CD4-positive, alpha-beta T cell (primary cell): ENCODE measurements at regions not wholly inside any gene's neighbourhood (a gene's known extent, or its start where the extent isn't known, plus 50 kb on each side); places are given as distances from the start of the nearest gene placed in this dataset.

ENCODE experiments used
- ATAC-seq: fragments of 200-7000 bp; cut with Tn5 transposase; one replicate; pipeline ENCODE4 v1.10.0; 2022; ENCODE audit warnings: mild to moderate bottlenecking; ENCODE audit not compliant: poor library complexity
- CTCF ChIA-PET: fragments of 350-600 bp; sonication (Branson Sonifier 250); formaldehyde crosslinking; loops from one replicate; lab custom pipeline; 2021; ENCODE audit warnings: antibody characterized with exemption, inconsistent platforms; lab: Charles Lee
- POLR2A ChIA-PET: fragments of 350-600 bp; sonication (Branson Sonifier 250); formaldehyde crosslinking; loops from one replicate; lab custom pipeline; 2021; ENCODE audit warnings: antibody characterized with exemption, inconsistent platforms; lab: Charles Lee
- DNase-seq, 14 experiments: peaks; one replicate each; pipeline ENCODE4 v3.0.0-alpha.2; 2013 to 2020; ENCODE audit warnings: mixed read lengths in 2 of 14
- H3K27ac ChIP-seq, 2 donors: one replicate each; pipeline versions ENCODE4 v1.5.1 to v1.7.0; 2013; ENCODE audit warnings: low read length in 2 of 2, low read depth in 1 of 2, mild to moderate bottlenecking in 1 of 2
- H3K27me3 ChIP-seq, 2 experiments: 1 replicate in 1 of 2; 2 replicates in 1 of 2; pipeline versions ENCODE4 v1.6.1 to v1.7.0; 2013; ENCODE audit warnings: low read length in 2 of 2, control low read depth in 1 of 2, mild to moderate bottlenecking in 1 of 2, moderate library complexity in 1 of 2; ENCODE audit not compliant: insufficient read depth in 2 of 2, control insufficient read depth in 1 of 2
- H3K36me3 ChIP-seq: one replicate; pipeline ENCODE4 v1.6.1; 2013; ENCODE audit warnings: low read length, control low read depth; ENCODE audit not compliant: insufficient read depth
- H3K4me1 ChIP-seq: one replicate; pipeline ENCODE4 v1.6.1; 2013; ENCODE audit warnings: low read length, control low read depth; ENCODE audit not compliant: insufficient read depth
- H3K4me3 ChIP-seq: one replicate; pipeline ENCODE4 v1.5.1; 2013; ENCODE audit warnings: mild to moderate bottlenecking, low read length, moderate library complexity
- H3K9me3 ChIP-seq, 2 experiments: 1 replicate in 1 of 2; 2 replicates in 1 of 2; pipeline versions ENCODE4 v1.6.1 to v1.7.0; 2013; ENCODE audit warnings: low read length in 2 of 2, mild to moderate bottlenecking in 2 of 2, control low read depth in 1 of 2, moderate library complexity in 1 of 2; ENCODE audit not compliant: control insufficient read depth in 1 of 2, insufficient read depth in 1 of 2
- H3K27ac Mint-ChIP-seq: one replicate; pipeline ENCODE4 v1.8.0; 2020; ENCODE audit warnings: mixed read lengths
- H3K27me3 Mint-ChIP-seq: one replicate; pipeline ENCODE4 v1.8.0; 2021; ENCODE audit warnings: mixed read lengths
- H3K36me3 Mint-ChIP-seq: one replicate; pipeline ENCODE4 v1.8.0; 2021; ENCODE audit warnings: low read depth, mixed read lengths
- H3K4me1 Mint-ChIP-seq: one replicate; pipeline ENCODE4 v1.8.0; 2021; ENCODE audit warnings: low read depth, mixed read lengths
- H3K4me3 Mint-ChIP-seq: one replicate; pipeline ENCODE4 v1.8.0; 2020; ENCODE audit warnings: mild to moderate bottlenecking, mixed read lengths
- H3K9me3 Mint-ChIP-seq: one replicate; pipeline ENCODE4 v1.8.0; 2020; ENCODE audit warnings: mixed read lengths
- CTCF ChIP-seq: fragments of 200-600 bp; IDR thresholded peaks from one replicate; pipeline ENCODE4 v1.8.0; 2022; ENCODE audit warnings: antibody characterized with exemption, mild to moderate bottlenecking
- intact Hi-C, 2 experiments: fragments of 100-400 bp; cut with DNase I in 1 of 2; cut with micrococcal nuclease in 1 of 2; formaldehyde crosslinking; loops; one replicate each; pipeline versions ENCODE4 v1.15.1 to v1.9.0; 2023 to 2025; cut with DNase I, micrococcal nuclease

GRCh38 chrX:128309311-128309710, 257.1 kb upstream of the ACTRT1 start:
- intact Hi-C loops = no loop called here
- peaks cover 3% of the 10 kb centered on the region for H3K9me3 Mint-ChIP-seq
- Histone ChIP-seq H3K4me3 (no peak overlapping the region), H3K27me3 (no peaks in the 10 kb centered on the region), H3K36me3 (no peaks in the 10 kb centered on the region), H3K9me3 (no peaks in the 10 kb centered on the region), H3K27ac (no peak overlapping the region), H3K4me1 (no peaks in the 10 kb centered on the region)
- no peak for TF ChIP-seq CTCF
- ATAC-seq = no peak
- no peaks in the 10 kb centered on the region for H3K36me3 Mint-ChIP-seq
- H3K27me3 Mint-ChIP-seq = no peaks in the 10 kb centered on the region
- no peak overlapping the region for H3K27ac Mint-ChIP-seq
- no peak overlapping the region for H3K4me3 Mint-ChIP-seq
- ChIA-PET CTCF (no interaction called here), POLR2A (no interaction called here)
- H3K4me1 Mint-ChIP-seq = no peaks in the 10 kb centered on the region
- DNase-seq = no peak

- intact Hi-C loops = no loop called here
- no peak overlapping the region for H3K27ac ChIP-seq
- peaks cover 0 to 4% of the 10 kb centered on the region in 2 experiments for H3K9me3 ChIP-seq
- no peaks in the 10 kb centered on the region for H3K27me3 ChIP-seq
- Mint-ChIP-seq H3K4me3 (no peak overlapping the region), H3K36me3 (no peaks in the 10 kb centered on the region), H3K9me3 (no peaks in the 10 kb centered on the region), H3K27me3 (no peaks in the 10 kb centered on the region), H3K4me1 (no peaks in the 10 kb centered on the region), H3K27ac (no peak overlapping the region)
- ChIA-PET CTCF (no interaction called here), POLR2A (no interaction called here)
- no peak for TF ChIP-seq CTCF
- ATAC-seq (no peak), DNase-seq (no peak)
- H3K4me3 ChIP-seq = no peak overlapping the region
- H3K4me1 ChIP-seq = no peaks in the 10 kb centered on the region
- H3K36me3 ChIP-seq = no peaks in the 10 kb centered on the region
Observed at GRCh38 chrX:128294198-128294597, 242.0 kb upstream of the ACTRT1 start.

- Histone ChIP-seq H3K27me3 (no peaks in the 10 kb centered on the region), H3K27ac (no peak overlapping the region), H3K4me1 (no peaks in the 10 kb centered on the region), H3K4me3 (no peak overlapping the region), H3K36me3 (no peaks in the 10 kb centered on the region), H3K9me3 (no peaks in the 10 kb centered on the region)
- Mint-ChIP-seq H3K36me3 (no peaks in the 10 kb centered on the region), H3K9me3 (no peaks in the 10 kb centered on the region), H3K27ac (no peak overlapping the region), H3K4me3 (no peak overlapping the region), H3K4me1 (no peaks in the 10 kb centered on the region), H3K27me3 (no peaks in the 10 kb centered on the region)
- no peak for ATAC-seq
- no peak for TF ChIP-seq CTCF
- ChIA-PET POLR2A (no interaction called here), CTCF (no interaction called here)
- DNase-seq = no peak
- intact Hi-C loops = no loop called here
Observed at GRCh38 chrX:128287693-128288092, 235.5 kb upstream of the ACTRT1 start.
